Liver (tissue), 8 donors: ENCODE measurements at regions not wholly inside any gene's neighbourhood (a gene's known extent, or its start where the extent isn't known, plus 50 kb on each side); places are given as distances from the start of the nearest gene placed in this dataset.

ENCODE experiments used
- DNase-seq: peaks from one replicate; pipeline ENCODE4 v3.0.0-alpha.2; 2017; ENCODE audit warnings: low spot score
- H3K27ac ChIP-seq, 2 donors: one replicate each; pipeline ENCODE4 v1.7.0; 2013; ENCODE audit warnings: inconsistent platforms in 2 of 2, low read length in 2 of 2, control low read depth in 1 of 2, low read depth in 1 of 2, mild to moderate bottlenecking in 1 of 2
- H3K27me3 ChIP-seq, 4 donors: one replicate each; pipeline versions ENCODE4 v1.6.1 to v1.7.0; 2013; ENCODE audit warnings: low read length in 3 of 4, inconsistent platforms in 1 of 4, mild to moderate bottlenecking in 1 of 4, moderate library complexity in 1 of 4; ENCODE audit not compliant: control insufficient read depth in 4 of 4, insufficient read depth in 4 of 4
- H3K36me3 ChIP-seq, 4 donors: one replicate each; pipeline versions ENCODE4 v1.6.1 to v1.7.0; 2013; ENCODE audit warnings: low read length in 3 of 4, mild to moderate bottlenecking in 3 of 4, low read depth in 1 of 4, moderate library complexity in 1 of 4; ENCODE audit not compliant: control insufficient read depth in 4 of 4, insufficient read depth in 3 of 4
- H3K4me1 ChIP-seq, 4 donors: one replicate each; pipeline versions ENCODE4 v1.6.1 to v1.7.0; 2013; ENCODE audit warnings: low read length in 3 of 4, mild to moderate bottlenecking in 3 of 4, moderate library complexity in 1 of 4; ENCODE audit not compliant: control insufficient read depth in 4 of 4, insufficient read depth in 4 of 4
- H3K4me3 ChIP-seq, 3 donors: one replicate each; pipeline versions ENCODE4 v1.6.1 to v1.7.0; 2013; ENCODE audit warnings: low read length in 3 of 3, control low read depth in 1 of 3, low read depth in 1 of 3, mild to moderate bottlenecking in 1 of 3
- H3K9ac ChIP-seq, 2 donors: one replicate each; pipeline ENCODE4 v1.7.0; 2013; ENCODE audit warnings: low read length in 2 of 2, mild to moderate bottlenecking in 2 of 2, moderate library complexity in 2 of 2, control low read depth in 1 of 2, low read depth in 1 of 2
- H3K9me3 ChIP-seq, 4 donors: one replicate each; pipeline versions ENCODE4 v1.6.1 to v1.7.0; 2013; ENCODE audit warnings: low read length in 3 of 4; ENCODE audit not compliant: control insufficient read depth in 4 of 4
- ATF3 ChIP-seq: IDR thresholded peaks from 2 replicates; pipeline ENCODE4 v1.6.1; 2016; ENCODE audit warnings: antibody characterized with exemption
- CTCF ChIP-seq: fragments of 150-350 bp; IDR thresholded peaks from 2 replicates; pipeline ENCODE4 v1.5.1; 2017; ENCODE audit warnings: improper control_type of control experiment, low read depth, low read length; ENCODE audit not compliant: missing input control
- EGR1 ChIP-seq, 2 donors: IDR thresholded peaks; 2 replicates each; pipeline ENCODE4 v1.6.1; 2016 to 2018; ENCODE audit warnings: antibody characterized with exemption in 2 of 2, low read depth in 2 of 2
- FOXA1 ChIP-seq: IDR thresholded peaks from 2 replicates; pipeline ENCODE4 v1.6.1; 2016; ENCODE audit warnings: antibody characterized with exemption
- FOXA2 ChIP-seq: IDR thresholded peaks from 2 replicates; pipeline ENCODE4 v1.6.1; 2016; ENCODE audit warnings: antibody characterized with exemption
- GABPA ChIP-seq, 2 donors: IDR thresholded peaks in 1 of 2; conservative IDR thresholded peaks in 1 of 2; 2 replicates each; pipeline ENCODE4 v1.6.1; 2016; ENCODE audit warnings: antibody characterized with exemption in 2 of 2, mild to moderate bottlenecking in 1 of 2, moderate library complexity in 1 of 2
- HNF4A ChIP-seq, 2 donors: conservative IDR thresholded peaks; 2 replicates each; pipeline ENCODE4 v1.6.1; 2016; ENCODE audit warnings: antibody characterized with exemption in 2 of 2, mild to moderate bottlenecking in 2 of 2
- HNF4G ChIP-seq: IDR thresholded peaks from 2 replicates; pipeline ENCODE4 v1.6.1; 2016; ENCODE audit warnings: antibody characterized with exemption
- JUND ChIP-seq, 2 donors: IDR thresholded peaks; 2 replicates each; pipeline ENCODE4 v1.6.1; 2016; ENCODE audit warnings: antibody characterized with exemption in 2 of 2
- MAX ChIP-seq: IDR thresholded peaks from 2 replicates; pipeline ENCODE4 v1.6.1; 2016; ENCODE audit warnings: antibody characterized with exemption
- NR2F2 ChIP-seq: IDR thresholded peaks from 2 replicates; pipeline ENCODE4 v1.6.1; 2016; ENCODE audit warnings: antibody characterized with exemption
- RAD21 ChIP-seq, 2 donors: IDR thresholded peaks; 2 replicates each; pipeline ENCODE4 v1.6.1; 2016; ENCODE audit warnings: antibody characterized with exemption in 2 of 2, mild to moderate bottlenecking in 2 of 2
- REST ChIP-seq: IDR thresholded peaks from 2 replicates; pipeline ENCODE4 v1.6.1; 2016; ENCODE audit warnings: antibody characterized with exemption, mild to moderate bottlenecking
- RXRA ChIP-seq, 2 donors: IDR thresholded peaks; 2 replicates each; pipeline ENCODE4 v1.6.1; 2017 to 2018; ENCODE audit warnings: antibody characterized with exemption in 2 of 2, mild to moderate bottlenecking in 1 of 2
- SP1 ChIP-seq: IDR thresholded peaks from 2 replicates; pipeline ENCODE4 v1.6.1; 2018; ENCODE audit warnings: antibody characterized with exemption, mild to moderate bottlenecking
- TAF1 ChIP-seq: conservative IDR thresholded peaks from 2 replicates; pipeline ENCODE4 v1.6.1; 2016; ENCODE audit warnings: antibody characterized with exemption, mild to moderate bottlenecking
- YY1 ChIP-seq: IDR thresholded peaks from 2 replicates; pipeline ENCODE4 v1.6.1; 2016; ENCODE audit warnings: antibody characterized with exemption, mild to moderate bottlenecking
- ZBTB33 ChIP-seq: IDR thresholded peaks from 2 replicates; pipeline ENCODE4 v1.6.1; 2016; ENCODE audit warnings: antibody characterized with exemption
- WGBS: extraction: QIAGEN DNeasy Blood & Tissue Kit; methylation state at CpG from one replicate; pipeline ENCODE4 v1.1.7; 2013; 5-methylcytosine and 5-hydroxymethylcytosine counted together
- donor health status: healthy.
- donor health status: healthy.
- donor health status: healthy.
- donor health status: healthy.
- donor health status: healthy.

- no peaks in the 10 kb centered on the region for H3K27me3 ChIP-seq
- H3K9me3 ChIP-seq: no peaks in the 10 kb centered on the region
- no peaks in the 10 kb centered on the region for H3K36me3 ChIP-seq
- DNase-seq: no peak
- H3K9ac ChIP-seq: no peak overlapping the region
- no peaks in the 10 kb centered on the region for H3K4me1 ChIP-seq
- 82% methylated on average over 2 of the region's 2 CpGs for WGBS
- TF ChIP-seq GABPA (IDR thresholded peaks at IDR 0.05 in 1 of 2, conservative IDR thresholded peaks at IDR 0.05 in 1 of 2): no peak
- no peak for TF ChIP-seq JUND (IDR thresholded peaks at IDR 0.05)
- no peak for TF ChIP-seq SP1
- TF ChIP-seq YY1: no peak
- no peak for TF ChIP-seq CTCF
- H3K27ac ChIP-seq: no peak overlapping the region
- no peak overlapping the region for H3K4me3 ChIP-seq
Observed at GRCh38 chr3:115332998-115333397, 185.9 kb upstream of the ZBTB20 start.

- TF ChIP-seq MAX: no peak
- no peak for TF ChIP-seq FOXA2
- TF ChIP-seq ATF3: no peak
- TF ChIP-seq GABPA (IDR thresholded peaks at IDR 0.05 in 1 of 2, conservative IDR thresholded peaks at IDR 0.05 in 1 of 2): no peak
- TF ChIP-seq HNF4G: no peak
- no peak for TF ChIP-seq EGR1 (IDR thresholded peaks at IDR 0.05; ENCODE audit: low read depth in 2 of 2)
- TF ChIP-seq RAD21 (IDR thresholded peaks at IDR 0.05): no peak
- TF ChIP-seq ZBTB33: no peak
- TF ChIP-seq YY1: no peak
- no peaks in the 10 kb centered on the region for H3K36me3 ChIP-seq
- H3K27ac ChIP-seq: no peak overlapping the region
- H3K27me3 ChIP-seq: peaks cover 0 to 3% (median 0%) of the 10 kb centered on the region in 4 donors
- DNase-seq: no peak
- 74% methylated on average over 4 of the region's 4 CpGs for WGBS
- no peak overlapping the region for H3K4me3 ChIP-seq
- H3K9me3 ChIP-seq: no peaks in the 10 kb centered on the region
- no peak overlapping the region for H3K9ac ChIP-seq
- no peaks in the 10 kb centered on the region for H3K4me1 ChIP-seq
Observed at GRCh38 chr3:115336836-115337235, 189.7 kb upstream of the ZBTB20 start.

GRCh38 chr3:115340586-115340985 lies 193.5 kb upstream of the ZBTB20 start:
- no peaks in the 10 kb centered on the region for H3K9me3 ChIP-seq
- H3K36me3 ChIP-seq: no peaks in the 10 kb centered on the region
- 72% methylated on average over 4 of the region's 4 CpGs for WGBS
- H3K4me1 ChIP-seq: no peaks in the 10 kb centered on the region
- no peak for DNase-seq
- H3K27me3 ChIP-seq: peaks cover 0 to 3% (median 0%) of the 10 kb centered on the region in 4 donors
- TF ChIP-seq FOXA1 (no peak), CTCF (no peak), NR2F2 (no peak), HNF4A (conservative IDR thresholded peaks at IDR 0.05) (no peak), RAD21 (IDR thresholded peaks at IDR 0.05) (no peak), HNF4G (no peak), YY1 (no peak), TAF1 (no peak), RXRA (IDR thresholded peaks at IDR 0.05) (no peak), JUND (IDR thresholded peaks at IDR 0.05) (no peak), REST (no peak), FOXA2 (no peak), GABPA (IDR thresholded peaks at IDR 0.05 in 1 of 2, conservative IDR thresholded peaks at IDR 0.05 in 1 of 2) (no peak)
- no peak overlapping the region for H3K4me3 ChIP-seq
- no peak overlapping the region for H3K9ac ChIP-seq
- no peak overlapping the region for H3K27ac ChIP-seq
